Mesenchymal stem cell (in vitro differentiated cells and primary cell): ENCODE measurements at regions not wholly inside any gene's neighbourhood (a gene's known extent, or its start where the extent isn't known, plus 50 kb on each side); places are given as distances from the start of the nearest gene placed in this dataset.
"Not testable (repeated sequence)": the region's sequence is repeated elsewhere in the genome, so short reads cannot be mapped to it uniquely, and the experiment has no call there.

Experiments used
- DNase-seq: peaks from one replicate; pipeline ENCODE4 v3.0.0-alpha.2; 2013
- H2AFZ ChIP-seq: one replicate; pipeline ENCODE4 v1.6.1; 2013; ENCODE audit warnings: low read depth, mild to moderate bottlenecking, control low read depth, inconsistent platforms, low read length, moderate library complexity
- H2AK5ac ChIP-seq: 2 replicates; pipeline ENCODE4 v1.6.1; 2013; ENCODE audit warnings: low read length, moderate library complexity, mild to moderate bottlenecking, inconsistent platforms; ENCODE audit not compliant: severe bottlenecking
- H2BK120ac ChIP-seq: one replicate; pipeline ENCODE4 v1.6.1; 2013; ENCODE audit warnings: low read depth, mild to moderate bottlenecking, inconsistent platforms, low read length, moderate library complexity
- H2BK12ac ChIP-seq, 2 experiments: one replicate each; pipeline ENCODE4 v1.6.1; 2013; ENCODE audit warnings: inconsistent platforms in 2 of 2, low read length in 2 of 2, mild to moderate bottlenecking in 2 of 2, moderate library complexity in 2 of 2, control low read depth in 1 of 2
- H2BK15ac ChIP-seq: one replicate; pipeline ENCODE4 v1.6.1; 2013; ENCODE audit warnings: mild to moderate bottlenecking, low read depth, inconsistent platforms; ENCODE audit not compliant: poor library complexity, severe bottlenecking
- H2BK5ac ChIP-seq: 2 replicates; pipeline ENCODE4 v1.6.1; 2013; ENCODE audit warnings: low read depth, mild to moderate bottlenecking, low read length, control low read depth, inconsistent platforms; ENCODE audit not compliant: poor library complexity, severe bottlenecking
- H3K14ac ChIP-seq, 2 experiments: one replicate each; pipeline ENCODE4 v1.6.1; 2013; ENCODE audit warnings: inconsistent platforms in 2 of 2, low read length in 2 of 2, control low read depth in 1 of 2, mild to moderate bottlenecking in 1 of 2, moderate library complexity in 1 of 2
- H3K18ac ChIP-seq, 2 experiments: one replicate each; pipeline ENCODE4 v1.6.1; 2013; ENCODE audit warnings: inconsistent platforms in 2 of 2, low read length in 2 of 2, control low read depth in 1 of 2, low read depth in 1 of 2, mild to moderate bottlenecking in 1 of 2
- H3K23ac ChIP-seq, 2 experiments: one replicate each; pipeline ENCODE4 v1.6.1; 2013; ENCODE audit warnings: inconsistent platforms in 2 of 2, low read length in 2 of 2, mild to moderate bottlenecking in 2 of 2, moderate library complexity in 2 of 2, control low read depth in 1 of 2
- H3K27ac ChIP-seq: 2 replicates; pipeline ENCODE4 v1.5.1; 2013; ENCODE audit warnings: mild to moderate bottlenecking, moderate library complexity, low read length, control low read depth, inconsistent platforms; ENCODE audit not compliant: poor library complexity, severe bottlenecking
- H3K27me3 ChIP-seq, 2 experiments: 2 replicates each; pipeline versions ENCODE4 v1.6.1 to v1.7.0; 2013; ENCODE audit warnings: low read length in 2 of 2, mild to moderate bottlenecking in 2 of 2, moderate library complexity in 2 of 2, control low read depth in 1 of 2, inconsistent platforms in 1 of 2; ENCODE audit not compliant: control insufficient read depth in 1 of 2, insufficient read depth in 1 of 2
- H3K36me3 ChIP-seq, 2 experiments: 2 replicates each; pipeline versions ENCODE4 v1.6.1 to v1.7.0; 2013; ENCODE audit warnings: low read length in 2 of 2, control low read depth in 1 of 2, inconsistent platforms in 1 of 2, low read depth in 1 of 2, mild to moderate bottlenecking in 1 of 2; ENCODE audit not compliant: insufficient read depth in 2 of 2, control insufficient read depth in 1 of 2
- H3K4ac ChIP-seq, 2 experiments: one replicate each; pipeline ENCODE4 v1.6.1; 2013; ENCODE audit warnings: inconsistent platforms in 2 of 2, low read length in 2 of 2, mild to moderate bottlenecking in 2 of 2, moderate library complexity in 2 of 2, control low read depth in 1 of 2, low read depth in 1 of 2
- H3K4me1 ChIP-seq: 2 replicates; pipeline ENCODE4 v1.6.1; 2013; ENCODE audit warnings: low read depth, low read length, control low read depth; ENCODE audit not compliant: control insufficient read depth, insufficient read depth
- H3K4me2 ChIP-seq: 2 replicates; pipeline ENCODE4 v1.6.1; 2013; ENCODE audit warnings: low read length, mild to moderate bottlenecking, inconsistent platforms; ENCODE audit not compliant: poor library complexity, severe bottlenecking
- H3K4me3 ChIP-seq, 2 experiments: 2 replicates each; pipeline versions ENCODE4 v1.5.1 to v1.7.0; 2013; ENCODE audit warnings: low read length in 2 of 2, mild to moderate bottlenecking in 2 of 2, control low read depth in 1 of 2, low read depth in 1 of 2; ENCODE audit not compliant: insufficient read depth in 1 of 2
- H3K79me1 ChIP-seq: replicated peaks from 2 replicates; pipeline ENCODE4 v1.6.1; 2013; ENCODE audit warnings: mild to moderate bottlenecking, control low read depth, low read length, inconsistent platforms; ENCODE audit not compliant: poor library complexity, severe bottlenecking
- H3K9ac ChIP-seq: 2 replicates; pipeline ENCODE4 v1.7.0; 2013; ENCODE audit warnings: mild to moderate bottlenecking, low read length, moderate library complexity
- H3K9me3 ChIP-seq: 2 replicates; pipeline ENCODE4 v1.7.0; 2013; ENCODE audit warnings: mild to moderate bottlenecking, low read length; ENCODE audit not compliant: control insufficient read depth
- H4K8ac ChIP-seq: one replicate; pipeline ENCODE4 v1.6.1; 2013; ENCODE audit warnings: inconsistent platforms, mild to moderate bottlenecking, low read length, moderate library complexity
- H4K91ac ChIP-seq: one replicate; pipeline ENCODE4 v1.6.1; 2013; ENCODE audit warnings: mild to moderate bottlenecking, low read length, inconsistent platforms
- WGBS: methylation state at CpG from one replicate; pipeline ENCODE4 v1.1.7; 2013; ENCODE audit warnings: mixed read lengths; 5-methylcytosine and 5-hydroxymethylcytosine counted together

DNA sequence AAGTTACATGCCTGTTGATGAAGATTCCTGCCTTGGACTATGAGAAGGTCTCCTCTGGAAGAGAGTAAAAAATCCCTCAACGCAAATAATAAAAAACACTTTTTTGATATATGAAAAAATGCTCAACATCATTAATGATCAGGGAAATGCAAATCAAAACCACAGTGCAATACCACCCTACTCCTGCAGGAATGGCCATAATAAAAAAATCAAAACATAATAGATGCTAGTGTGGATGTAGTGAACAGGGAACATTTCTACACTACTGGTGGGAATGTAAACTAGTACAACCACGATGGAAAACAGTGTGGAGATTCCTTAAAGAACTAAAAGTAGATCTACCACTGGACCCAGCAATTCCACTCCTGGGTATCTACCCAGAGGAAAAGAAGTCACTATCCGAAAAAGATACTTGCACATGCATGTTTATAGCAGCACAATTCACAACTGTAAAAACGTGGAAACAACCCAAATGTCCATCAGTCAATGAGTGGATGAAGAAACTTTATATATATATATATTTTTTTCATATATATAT lies 352.1 kb downstream of the SOX9 start:
- not testable (repeated sequence) for H3K36me3 ChIP-seq, H2BK5ac ChIP-seq, H3K18ac ChIP-seq, H3K9me3 ChIP-seq, H3K4ac ChIP-seq, H2AK5ac ChIP-seq, H2BK120ac ChIP-seq, H4K8ac ChIP-seq, DNase-seq, H2BK12ac ChIP-seq, H2BK15ac ChIP-seq, H2AFZ ChIP-seq, H3K27ac ChIP-seq, H3K23ac ChIP-seq, H3K14ac ChIP-seq, H3K4me2 ChIP-seq, H3K9ac ChIP-seq, H4K91ac ChIP-seq, H3K4me3 ChIP-seq
- 84% methylated on average over 1 of the region's 4 CpGs for WGBS
- Histone ChIP-seq H3K4me1 (peaks cover 22% of the 10 kb centered on the region), H3K79me1 (peaks cover 21% of the 10 kb centered on the region), H3K27me3 (peaks cover 0 to 20% of the 10 kb centered on the region in 2 experiments)

DNA sequence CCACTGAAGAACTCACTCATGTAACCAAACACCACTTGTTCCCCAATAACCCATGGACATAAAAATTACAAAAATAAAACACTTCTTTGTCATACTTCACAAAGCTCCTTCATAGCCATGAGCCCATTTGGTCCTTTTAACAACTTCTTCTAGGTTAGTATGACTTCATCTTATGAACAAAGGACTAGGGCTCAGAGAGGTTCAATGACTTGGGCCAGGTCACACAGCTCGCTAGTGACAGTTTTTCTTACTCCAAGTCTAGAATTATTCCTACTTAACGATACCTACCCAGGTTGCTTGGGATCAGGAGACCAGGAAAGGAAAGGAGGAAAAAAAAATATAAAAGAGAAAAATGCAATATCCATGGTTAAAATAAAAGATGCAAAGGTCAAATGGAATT lies 353.4 kb downstream of the SOX9 start:
- H2AK5ac ChIP-seq: no peak overlapping the region

DNA sequence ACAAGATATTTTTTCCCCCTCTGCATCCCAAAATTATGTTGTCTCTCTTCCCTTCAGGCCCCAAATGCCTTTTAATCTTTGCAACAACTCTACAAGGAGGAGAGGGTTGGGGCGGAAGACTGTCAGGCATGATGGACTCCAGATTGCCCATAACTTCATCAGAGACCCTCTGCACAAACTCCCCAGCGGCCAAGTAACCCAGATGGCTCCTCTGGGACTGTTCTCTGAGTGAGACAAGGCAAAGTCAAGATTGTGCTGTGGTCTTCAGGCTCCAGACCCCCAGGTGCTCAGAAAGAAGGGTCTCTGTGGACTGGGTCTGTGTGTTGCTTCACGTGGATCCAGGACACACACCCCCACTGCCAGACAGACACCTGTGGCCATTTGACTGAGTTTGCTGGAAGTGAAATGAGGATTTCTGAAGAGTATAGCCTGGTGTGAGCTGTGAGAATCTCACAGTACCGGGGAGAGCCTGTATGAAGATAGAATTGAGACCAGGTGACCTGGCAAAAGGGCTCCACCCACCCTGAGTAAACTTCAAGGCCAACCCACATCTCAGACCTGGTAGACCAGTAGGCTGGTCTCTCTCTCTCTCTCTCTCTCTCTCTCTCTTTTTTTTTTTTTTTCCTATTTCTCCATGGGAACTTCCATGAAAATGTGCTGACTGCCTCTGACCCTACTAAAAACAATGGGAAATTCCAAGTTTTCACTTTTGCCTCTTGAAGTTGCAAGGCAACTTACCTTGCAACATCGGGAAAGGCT lies 354.1 kb downstream of the SOX9 start:
- H3K27me3 ChIP-seq: peaks cover 0 to 20% of the 10 kb centered on the region in 2 experiments
- H2BK15ac ChIP-seq: no peak overlapping the region
- no peak overlapping the region for H2BK120ac ChIP-seq
- DNase-seq: peak; percentile 38
- H3K14ac ChIP-seq: no peak overlapping the region
- H3K9me3 ChIP-seq: no peaks in the 10 kb centered on the region
- no peak overlapping the region for H3K9ac ChIP-seq
- no peak overlapping the region for H2BK12ac ChIP-seq
- peaks cover 36% of the 10 kb centered on the region for H3K79me1 ChIP-seq
- no peak overlapping the region for H2AK5ac ChIP-seq
- no peak overlapping the region for H3K4ac ChIP-seq
- H2BK5ac ChIP-seq: no peak overlapping the region
- H3K23ac ChIP-seq: no peak overlapping the region
- H2AFZ ChIP-seq: no peak overlapping the region
- no peak overlapping the region for H4K91ac ChIP-seq
- H4K8ac ChIP-seq: no peak overlapping the region
- no peak overlapping the region for H3K4me2 ChIP-seq
- no peak overlapping the region for H3K4me3 ChIP-seq
- peaks cover 12% of the 10 kb centered on the region for H3K4me1 ChIP-seq
- peaks cover 0 to under 1% of the 10 kb centered on the region in 2 experiments for H3K36me3 ChIP-seq
- WGBS: 70% methylated on average over 4 of the region's 5 CpGs
- no peak overlapping the region for H3K27ac ChIP-seq
- H3K18ac ChIP-seq: no peak overlapping the region

More for the DNA sequence above, 353.4 kb downstream of the SOX9 start:
- peaks cover 30% of the 10 kb centered on the region for H3K79me1 ChIP-seq
- no peak for DNase-seq
- no CpG with 5 or more reads among the region's 2 CpGs for WGBS
- no peak overlapping the region for H3K4me2 ChIP-seq
- no peak overlapping the region for H4K91ac ChIP-seq
- H2AFZ ChIP-seq: no peak overlapping the region
- H2BK15ac ChIP-seq: no peak overlapping the region
- peaks cover 0 to 20% of the 10 kb centered on the region in 2 experiments for H3K27me3 ChIP-seq
- peaks cover 15% of the 10 kb centered on the region for H3K4me1 ChIP-seq
- H2BK5ac ChIP-seq: no peak overlapping the region
- no peak overlapping the region for H3K27ac ChIP-seq
- H4K8ac ChIP-seq: no peak overlapping the region
- no peak overlapping the region for H3K4me3 ChIP-seq
- no peak overlapping the region for H2BK120ac ChIP-seq
- H3K36me3 ChIP-seq: peaks cover 0 to 3% of the 10 kb centered on the region in 2 experiments
- no peak overlapping the region for H3K9ac ChIP-seq
- no peak overlapping the region for H3K4ac ChIP-seq
- no peaks in the 10 kb centered on the region for H3K9me3 ChIP-seq
- no peak overlapping the region for H3K18ac ChIP-seq
- H3K23ac ChIP-seq: no peak overlapping the region
- no peak overlapping the region for H2BK12ac ChIP-seq
- no peak overlapping the region for H3K14ac ChIP-seq

DNA sequence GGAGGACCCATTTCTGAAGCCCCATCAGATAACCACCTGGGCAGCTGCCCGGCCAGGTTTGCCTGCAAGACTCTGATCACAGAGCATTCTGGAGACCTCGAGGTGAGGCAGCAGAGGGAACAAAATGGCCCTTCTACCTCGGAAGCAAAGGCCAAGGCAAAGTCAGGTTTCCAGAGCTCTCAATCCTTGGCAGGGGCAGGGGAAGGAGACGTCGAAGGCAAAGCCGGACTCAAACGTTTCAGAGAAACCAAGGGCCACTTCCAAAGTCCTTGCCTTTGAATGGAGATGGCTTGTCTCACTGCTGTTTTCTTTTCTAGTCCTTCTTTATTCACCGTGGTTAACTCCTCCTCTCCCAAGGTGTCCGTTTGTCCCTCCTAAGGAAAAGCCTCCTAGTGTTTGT lies 355.3 kb downstream of the SOX9 start:
- H3K4me1 ChIP-seq: peaks cover 9% of the 10 kb centered on the region
- no peak overlapping the region for H3K14ac ChIP-seq
- no peaks in the 10 kb centered on the region for H3K36me3 ChIP-seq
- H3K9me3 ChIP-seq: no peaks in the 10 kb centered on the region
- H2AK5ac ChIP-seq: no peak overlapping the region
- no peak overlapping the region for H3K4me3 ChIP-seq
- no peak for DNase-seq
- H4K8ac ChIP-seq: no peak overlapping the region
- H3K4ac ChIP-seq: no peak overlapping the region
- no peak overlapping the region for H2AFZ ChIP-seq
- peaks cover 0 to 20% of the 10 kb centered on the region in 2 experiments for H3K27me3 ChIP-seq
- no peak overlapping the region for H3K23ac ChIP-seq
- no peak overlapping the region for H2BK12ac ChIP-seq
- H3K4me2 ChIP-seq: no peak overlapping the region
- H3K18ac ChIP-seq: no peak overlapping the region
- no peak overlapping the region for H2BK5ac ChIP-seq
- no peak overlapping the region for H2BK15ac ChIP-seq
- WGBS: 69% methylated on average over 9 of the region's 9 CpGs
- H4K91ac ChIP-seq: no peak overlapping the region
- H3K9ac ChIP-seq: no peak overlapping the region
- H3K79me1 ChIP-seq: peaks cover 36% of the 10 kb centered on the region
- no peak overlapping the region for H3K27ac ChIP-seq
- no peak overlapping the region for H2BK120ac ChIP-seq
